PC-3 (cell line): ENCODE measurements at regions not wholly inside any gene's neighbourhood (a gene's known extent, or its start where the extent isn't known, plus 50 kb on each side); places are given as distances from the start of the nearest gene placed in this dataset.
A peak's percentile ranks its signal among the peaks of the same experiment; 100 is the strongest.

ENCODE experiments used
- ATAC-seq: fragments of 200-7000 bp; cut with Tn5 transposase; 2 replicates; pipeline ENCODE4 v1.9.1; 2020; ENCODE audit warnings: mild to moderate bottlenecking, moderate library complexity
- BruUV-seq: library from RNA; stranded (reverse); fragments of 400-500 nt; replicated peaks from 2 replicates; lab custom pipeline; 2021; lab: Mats Ljungman, UMichigan
- CTCF ChIA-PET: fragments of 300-600 bp; sonication (Branson Sonifier 250); formaldehyde crosslinking; loops from one replicate; lab custom pipeline; 2022; ENCODE audit warnings: antibody characterized with exemption; lab: Charles Lee
- POLR2A ChIA-PET: fragments of 300-600 bp; sonication (Branson Sonifier 250); formaldehyde crosslinking; loops from one replicate; lab custom pipeline; 2022; ENCODE audit warnings: antibody characterized with exemption; ENCODE audit not compliant: unreplicated experiment; lab: Charles Lee
- DNase-seq: peaks from one replicate; pipeline ENCODE4 v3.0.0-alpha.2; 2015
- H2AFZ ChIP-seq: fragments of 300-600 bp; sonication (generic); 2 replicates; pipeline ENCODE4 v1.6.0; 2016; ENCODE audit warnings: antibody characterized with exemption, low read length
- H3F3A ChIP-seq: fragments of 300-600 bp; sonication (generic); one replicate; pipeline ENCODE4 v1.6.0; 2017; ENCODE audit warnings: antibody characterized with exemption, low read length, control low read depth, mild to moderate bottlenecking; ENCODE audit not compliant: unreplicated experiment
- H3K27ac ChIP-seq: fragments of 300-600 bp; sonication (generic); 2 replicates; pipeline ENCODE4 v1.5.1; 2016; ENCODE audit warnings: mild to moderate bottlenecking, low read length
- H3K27me3 ChIP-seq: fragments of 300-600 bp; sonication (generic); 2 replicates; pipeline ENCODE4 v1.6.1; 2016; ENCODE audit warnings: low read length, mixed read lengths
- H3K36me3 ChIP-seq: fragments of 300-600 bp; sonication (generic); 2 replicates; pipeline ENCODE4 v1.6.1; 2016; ENCODE audit warnings: low read depth, mixed run types, low read length, mixed read lengths
- H3K4me1 ChIP-seq: fragments of 300-600 bp; sonication (generic); 2 replicates; pipeline ENCODE4 v1.5.1; 2016; ENCODE audit warnings: low read length; ENCODE audit not compliant: insufficient read depth
- H3K4me2 ChIP-seq: fragments of 300-600 bp; sonication (generic); 2 replicates; pipeline ENCODE4 v1.6.0; 2016; ENCODE audit warnings: low read length
- H3K4me3 ChIP-seq: fragments of 300-600 bp; sonication (generic); 2 replicates; pipeline ENCODE4 v1.5.1; 2016; ENCODE audit warnings: mild to moderate bottlenecking, low read length, mixed read lengths
- H3K79me2 ChIP-seq: fragments of 300-600 bp; sonication (generic); 2 replicates; pipeline ENCODE4 v1.6.1; 2017; ENCODE audit warnings: low read length, mixed read lengths
- H3K9ac ChIP-seq: fragments of 300-600 bp; sonication (generic); 2 replicates; pipeline ENCODE4 v1.6.0; 2016; ENCODE audit warnings: mild to moderate bottlenecking, low read length
- H3K9me2 ChIP-seq: fragments of 300-600 bp; sonication (generic); replicated peaks from 2 replicates; pipeline ENCODE4 v1.6.1; 2016; ENCODE audit warnings: mixed run types, low read length, mixed read lengths
- H3K9me3 ChIP-seq: fragments of 300-600 bp; sonication (generic); 2 replicates; pipeline ENCODE4 v1.6.1; 2016; ENCODE audit warnings: low read length, mixed read lengths
- H4K20me1 ChIP-seq: fragments of 300-600 bp; sonication (generic); 2 replicates; pipeline ENCODE4 v1.6.1; 2016; ENCODE audit warnings: low read length, mixed read lengths
- CTCF ChIP-seq: fragments of 300-600 bp; sonication (generic); conservative IDR thresholded peaks from 2 replicates; pipeline ENCODE4 v1.5.1; 2017; ENCODE audit warnings: antibody characterized with exemption, low read depth, mild to moderate bottlenecking, low read length
- EZH2 ChIP-seq: fragments of 300-600 bp; sonication (generic); IDR thresholded peaks from one replicate; pipeline ENCODE4 v1.6.1; 2017; ENCODE audit warnings: antibody characterized with exemption, mild to moderate bottlenecking, low read length; ENCODE audit not compliant: unreplicated experiment
- EZH2phosphoT487 ChIP-seq: fragments of 300-600 bp; sonication (generic); IDR thresholded peaks from 2 replicates; pipeline ENCODE4 v1.6.1; 2018; ENCODE audit warnings: mild to moderate bottlenecking, antibody characterized with exemption, low read length, borderline replicate concordance
- intact Hi-C: fragments of 100-400 bp; cut with micrococcal nuclease; formaldehyde crosslinking; loops from 2 replicates; pipeline ENCODE4 v1.9.0; 2023

DNA sequence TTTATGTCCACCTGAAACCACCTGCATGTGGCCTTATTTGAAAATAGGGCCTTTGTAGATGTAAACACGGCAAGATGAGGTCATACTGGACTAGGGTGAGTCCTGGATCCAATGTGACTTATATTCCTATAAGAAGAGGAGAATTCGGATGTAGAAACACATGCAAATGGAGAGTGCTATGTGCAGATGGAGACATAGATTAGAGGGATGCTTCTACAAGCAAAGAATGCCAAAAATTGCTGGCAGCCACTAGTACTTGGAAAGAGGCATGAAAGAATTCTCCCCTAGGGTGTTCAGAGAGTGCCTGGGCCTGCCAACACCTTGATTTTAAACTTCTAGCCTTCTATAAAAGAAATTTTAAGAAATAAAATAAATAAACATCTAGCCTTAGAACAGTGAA is 226.1 kb downstream of the RFC3 start:
- Histone ChIP-seq H3K9me3 (no peaks in the 10 kb centered on the region), H3K79me2 (no peaks in the 10 kb centered on the region), H3K9ac (peak overlapping the region; percentile 9; the same call in 1 of the 2 replicates), H3K27me3 (no peaks in the 10 kb centered on the region), H3K4me3 (no peak overlapping the region), H2AFZ (no peak overlapping the region), H3K27ac (peak overlapping the region; percentile 75), H3K4me1 (peaks cover 18% of the 10 kb centered on the region), H4K20me1 (no peaks in the 10 kb centered on the region), H3F3A (no peaks in the 10 kb centered on the region), H3K36me3 (no peaks in the 10 kb centered on the region), H3K9me2 (no peaks in the 10 kb centered on the region), H3K4me2 (no peak overlapping the region)
- CTCF ChIA-PET, result no interaction called here
- no peak for ATAC-seq
- TF ChIP-seq CTCF (no peak), EZH2 (no peak), EZH2phosphoT487 (no peak)
- no TSS peak for BruUV-seq
- POLR2A ChIA-PET, result no interaction called here
- intact Hi-C loops, result loop anchor here (1.0 kb wide), 1 partner anchor 8 kb away; no protein-coding TSS in a partner anchor
- peak; percentile 14 for DNase-seq

GRCh38 chr13:34044660-34045080 is 226.7 kb downstream of the RFC3 start:
- CTCF ChIA-PET, result no interaction called here
- H3K36me3 ChIP-seq, result no peaks in the 10 kb centered on the region
- POLR2A ChIA-PET, result no interaction called here
- intact Hi-C loops, result loop anchor here (1.0 kb wide), 1 partner anchor 8 kb away; no protein-coding TSS in a partner anchor
- H3K9me3 ChIP-seq, result no peaks in the 10 kb centered on the region
- no peaks in the 10 kb centered on the region for H3F3A ChIP-seq
- H2AFZ ChIP-seq, result no peak overlapping the region
- peak overlapping the region; percentile 9; the same call in 1 of the 2 replicates for H3K9ac ChIP-seq
- no TSS peak for BruUV-seq
- no peaks in the 10 kb centered on the region for H3K27me3 ChIP-seq
- H3K4me1 ChIP-seq, result peaks cover 18% of the 10 kb centered on the region
- H3K27ac ChIP-seq, result peak overlapping the region; percentile 75
- H3K79me2 ChIP-seq, result no peaks in the 10 kb centered on the region
- H4K20me1 ChIP-seq, result no peaks in the 10 kb centered on the region
- ATAC-seq, result peak; percentile 94
- H3K4me3 ChIP-seq, result no peak overlapping the region
- peak overlapping the region; percentile 2; the same call in 1 of the 2 replicates for H3K4me2 ChIP-seq
- peak; percentile 88 for DNase-seq
- H3K9me2 ChIP-seq, result no peaks in the 10 kb centered on the region
- TF ChIP-seq CTCF (no peak; the same call in 1 of the 2 replicates), EZH2phosphoT487 (no peak), EZH2 (no peak)

DNA sequence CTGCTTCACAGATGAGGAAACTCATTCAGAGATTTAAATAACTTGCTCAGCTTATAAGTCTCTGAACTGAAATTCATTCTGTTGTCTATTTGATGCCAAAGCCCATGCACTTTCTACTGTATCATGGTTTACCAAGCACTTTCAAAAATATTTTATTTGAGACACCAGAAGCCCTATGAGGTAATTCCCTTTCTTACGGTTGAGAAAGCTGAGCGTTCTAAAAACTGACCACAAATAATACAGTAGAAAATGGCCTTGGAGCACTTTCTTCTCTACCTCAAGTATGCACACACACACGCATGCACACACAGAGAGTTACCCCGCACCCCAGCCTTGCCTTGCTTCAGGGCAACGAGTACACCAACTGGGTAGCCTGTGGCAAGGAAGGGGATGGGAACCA is 228.5 kb downstream of the RFC3 start:
- CTCF ChIA-PET, result no interaction called here
- POLR2A ChIA-PET, result no interaction called here

More for the DNA sequence above, 228.5 kb downstream of the RFC3 start:
- Histone ChIP-seq H3K4me3 (no peak overlapping the region), H3K4me2 (no peak overlapping the region), H3K79me2 (no peaks in the 10 kb centered on the region), H2AFZ (no peak overlapping the region), H3K27ac (no peak overlapping the region), H3K9me3 (no peaks in the 10 kb centered on the region), H3K9ac (no peak overlapping the region), H4K20me1 (no peaks in the 10 kb centered on the region), H3K36me3 (no peaks in the 10 kb centered on the region), H3F3A (no peaks in the 10 kb centered on the region), H3K9me2 (no peaks in the 10 kb centered on the region), H3K27me3 (no peaks in the 10 kb centered on the region), H3K4me1 (peaks cover 18% of the 10 kb centered on the region)
- no TSS peak for BruUV-seq
- TF ChIP-seq EZH2phosphoT487, result no peak
- ATAC-seq (no peak), DNase-seq (no peak)
- intact Hi-C loops, result no loop called here
